ENCODE measurements at regions not wholly inside any gene's neighbourhood (a gene's known extent, or its start where the extent isn't known, plus 50 kb on each side); places are given as distances from the start of the nearest gene placed in this dataset.

GRCh38 chr2:225889452-225889851, 489.9 kb downstream of the NYAP2 start:
- TF ChIP-seq CTCF (IDR thresholded peaks at IDR 0.05), result peak; percentile 49 to 86 (median 76)
- TF ChIP-seq POLR2A (IDR thresholded peaks at IDR 0.05), result no peak

All from heart left ventricle (tissue), 13 donors.